Fibroblast of villous mesenchyme (primary cell): ENCODE measurements at regions not wholly inside any gene's neighbourhood (a gene's known extent, or its start where the extent isn't known, plus 50 kb on each side); places are given as distances from the start of the nearest gene placed in this dataset.

Source experiments
- DNase-seq: peaks from one replicate; pipeline ENCODE4 v3.0.0-alpha.2; 2010; ENCODE audit warnings: low read depth
- H3K4me3 ChIP-seq: 2 replicates; pipeline ENCODE4 v1.5.1; 2011; ENCODE audit warnings: low read depth, mild to moderate bottlenecking, low read length
- CTCF ChIP-seq: IDR thresholded peaks from 2 replicates; pipeline ENCODE4 v1.5.1; 2012; ENCODE audit warnings: low read depth, mild to moderate bottlenecking, low read length; ENCODE audit not compliant: insufficient read depth

GRCh38 chr10:29908962-29909361 is 150.4 kb downstream of the JCAD start:
- no peak overlapping the region for H3K4me3 ChIP-seq
- TF ChIP-seq CTCF, result no peak
- DNase-seq, result no peak

GRCh38 chr10:29900865-29901264 is 158.5 kb downstream of the JCAD start:
- no peak for TF ChIP-seq CTCF
- no peak for DNase-seq
- no peak overlapping the region for H3K4me3 ChIP-seq

- no peak for TF ChIP-seq CTCF
- no peak for DNase-seq
- no peak overlapping the region for H3K4me3 ChIP-seq
Measured at GRCh38 chr10:29897999-29898716, 161.2 kb downstream of the JCAD start.

- no peak for DNase-seq
- no peak overlapping the region for H3K4me3 ChIP-seq
- no peak for TF ChIP-seq CTCF
Measured at GRCh38 chr10:29897430-29897829, 162.0 kb downstream of the JCAD start.

DNA sequence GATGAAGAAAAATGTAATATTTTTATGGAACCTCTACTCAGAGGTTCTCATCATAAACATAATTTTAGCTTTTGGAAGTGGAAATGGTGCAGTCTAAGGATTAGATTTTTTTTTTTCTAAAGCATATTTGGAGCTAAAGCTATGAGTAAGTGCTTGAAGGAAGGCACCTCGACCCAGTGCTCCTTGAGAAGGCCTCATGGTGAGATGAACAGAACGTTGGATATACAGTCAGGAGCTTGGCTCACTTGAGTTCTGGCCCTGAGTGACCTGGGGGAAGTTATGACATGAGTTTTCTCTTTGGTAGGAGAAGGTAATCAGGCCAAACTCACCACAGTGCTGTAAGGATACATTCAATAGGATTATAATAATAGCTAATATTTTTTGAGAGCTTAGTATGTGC is 163.3 kb downstream of the JCAD start:
- no peak for DNase-seq
- no peak for TF ChIP-seq CTCF
- no peak overlapping the region for H3K4me3 ChIP-seq

- H3K4me3 ChIP-seq, result no peak overlapping the region
- no peak for TF ChIP-seq CTCF
Measured at GRCh38 chr10:29895456-29895855, 163.9 kb downstream of the JCAD start.

GRCh38 chr10:29888321-29888720 is 171.1 kb downstream of the JCAD start:
- no peak for TF ChIP-seq CTCF
- DNase-seq, result no peak
- H3K4me3 ChIP-seq, result no peak overlapping the region

More at GRCh38 chr10:29895456-29895855, 163.9 kb downstream of the JCAD start:
- DNase-seq, result peak; percentile 84
